ENCODE measurements at regions not wholly inside any gene's neighbourhood (a gene's known extent, or its start where the extent isn't known, plus 50 kb on each side); places are given as distances from the start of the nearest gene placed in this dataset.

DNA sequence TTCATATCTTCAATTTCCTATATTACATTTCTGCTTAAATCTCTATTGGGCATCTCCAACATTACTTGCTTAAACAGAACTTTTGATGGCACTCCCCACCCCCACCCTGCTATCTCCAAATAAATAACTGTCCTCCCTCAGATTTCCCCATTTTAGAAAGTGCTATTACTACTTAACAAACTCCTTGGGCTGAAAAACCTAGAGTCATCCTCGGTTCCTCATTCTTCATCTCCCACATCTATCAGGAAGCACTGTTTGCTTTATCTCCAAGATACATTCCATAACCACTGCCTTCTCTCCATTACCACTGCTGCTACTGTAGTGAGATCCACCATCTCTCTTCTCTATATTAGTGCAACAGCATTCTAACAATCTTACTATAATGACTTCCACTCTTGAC, 150.4 kb upstream of the CYRIA start:
- TF ChIP-seq, protein P1, sequence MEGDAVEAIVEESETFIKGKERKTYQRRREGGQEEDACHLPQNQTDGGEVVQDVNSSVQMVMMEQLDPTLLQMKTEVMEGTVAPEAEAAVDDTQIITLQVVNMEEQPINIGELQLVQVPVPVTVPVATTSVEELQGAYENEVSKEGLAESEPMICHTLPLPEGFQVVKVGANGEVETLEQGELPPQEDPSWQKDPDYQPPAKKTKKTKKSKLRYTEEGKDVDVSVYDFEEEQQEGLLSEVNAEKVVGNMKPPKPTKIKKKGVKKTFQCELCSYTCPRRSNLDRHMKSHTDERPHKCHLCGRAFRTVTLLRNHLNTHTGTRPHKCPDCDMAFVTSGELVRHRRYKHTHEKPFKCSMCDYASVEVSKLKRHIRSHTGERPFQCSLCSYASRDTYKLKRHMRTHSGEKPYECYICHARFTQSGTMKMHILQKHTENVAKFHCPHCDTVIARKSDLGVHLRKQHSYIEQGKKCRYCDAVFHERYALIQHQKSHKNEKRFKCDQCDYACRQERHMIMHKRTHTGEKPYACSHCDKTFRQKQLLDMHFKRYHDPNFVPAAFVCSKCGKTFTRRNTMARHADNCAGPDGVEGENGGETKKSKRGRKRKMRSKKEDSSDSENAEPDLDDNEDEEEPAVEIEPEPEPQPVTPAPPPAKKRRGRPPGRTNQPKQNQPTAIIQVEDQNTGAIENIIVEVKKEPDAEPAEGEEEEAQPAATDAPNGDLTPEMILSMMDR (IDR thresholded peaks at IDR 0.05): no peak
- no peak for TF ChIP-seq EZH2 (IDR thresholded peaks at IDR 0.05; ENCODE audit: borderline replicate concordance, insufficient read depth, low read depth, low read length, poor library complexity, severe bottlenecking)
